H1 (cell line): ENCODE measurements at regions not wholly inside any gene's neighbourhood (a gene's known extent, or its start where the extent isn't known, plus 50 kb on each side); places are given as distances from the start of the nearest gene placed in this dataset.

Experiments used
- BRCA1 ChIP-seq: IDR thresholded peaks from 2 replicates; pipeline ENCODE4 v1.6.1; 2012; ENCODE audit warnings: low read depth, low read length, improper control_type of control experiment
- CEBPB ChIP-seq: IDR thresholded peaks from 2 replicates; pipeline ENCODE4 v1.6.1; 2012; ENCODE audit warnings: low read depth, low read length
- CTCF ChIP-seq, 3 experiments: IDR thresholded peaks; 1 replicate in 2 of 3; 2 replicates in 1 of 3; pipeline versions ENCODE4 v1.5.1 to v1.6.1; 2011; ENCODE audit warnings: low read length in 3 of 3, mild to moderate bottlenecking in 3 of 3, inconsistent platforms in 2 of 3, low read depth in 1 of 3, moderate library complexity in 1 of 3; ENCODE audit not compliant: insufficient read depth in 1 of 3; ENCODE audit errors: control extremely low read depth in 1 of 3
- EZH2 ChIP-seq: fragments of 200-600 bp; sonication (generic); IDR thresholded peaks from 2 replicates; pipeline ENCODE4 v1.7.1; 2012; ENCODE audit warnings: low read depth, mild to moderate bottlenecking, moderate library complexity, low read length, inconsistent platforms; ENCODE audit not compliant: severe bottlenecking
- MAFK ChIP-seq: IDR thresholded peaks from 2 replicates; pipeline ENCODE4 v1.6.1; 2012; ENCODE audit warnings: low read depth, mild to moderate bottlenecking, improper control_type of control experiment, low read length
- POLR2A ChIP-seq, 2 experiments: IDR thresholded peaks; 1 replicate in 1 of 2; 2 replicates in 1 of 2; pipeline ENCODE4 v1.6.1; 2011; ENCODE audit warnings: low read depth in 2 of 2, low read length in 2 of 2, mild to moderate bottlenecking in 2 of 2; ENCODE audit errors: control extremely low read depth in 1 of 2
- POLR2AphosphoS5 ChIP-seq: IDR thresholded peaks from 2 replicates; pipeline ENCODE4 v1.6.1; 2011; ENCODE audit warnings: low read depth, low read length
- SAP30 ChIP-seq: fragments of 300-600 bp; sonication (generic); IDR thresholded peaks from 2 replicates; pipeline ENCODE4 v1.7.1; 2012; ENCODE audit warnings: low read length, moderate library complexity, mild to moderate bottlenecking, inconsistent platforms; ENCODE audit not compliant: insufficient read depth, insufficient replicate concordance
- SIN3A ChIP-seq, 2 experiments: IDR thresholded peaks in 1 of 2; conservative IDR thresholded peaks in 1 of 2; 2 replicates each; pipeline ENCODE4 v1.6.1; 2011 to 2012; ENCODE audit warnings: low read length in 2 of 2, improper control_type of control experiment in 1 of 2, low read depth in 1 of 2, mild to moderate bottlenecking in 1 of 2
- SP1 ChIP-seq: IDR thresholded peaks from 2 replicates; pipeline ENCODE4 v1.6.1; 2011; ENCODE audit warnings: low read depth, low read length
- YY1 ChIP-seq: IDR thresholded peaks from 2 replicates; pipeline ENCODE4 v1.6.1; 2011; ENCODE audit warnings: low read depth, mild to moderate bottlenecking, low read length
- TF ChIP-seq, protein P1 (sequence below): IDR thresholded peaks from 2 replicates; pipeline ENCODE4 v1.6.1; 2012; ENCODE audit warnings: low read length, inconsistent platforms
- TF ChIP-seq, protein P2 (sequence below): IDR thresholded peaks from 2 replicates; pipeline ENCODE4 v1.6.1; 2012; ENCODE audit warnings: inconsistent platforms

DNA sequence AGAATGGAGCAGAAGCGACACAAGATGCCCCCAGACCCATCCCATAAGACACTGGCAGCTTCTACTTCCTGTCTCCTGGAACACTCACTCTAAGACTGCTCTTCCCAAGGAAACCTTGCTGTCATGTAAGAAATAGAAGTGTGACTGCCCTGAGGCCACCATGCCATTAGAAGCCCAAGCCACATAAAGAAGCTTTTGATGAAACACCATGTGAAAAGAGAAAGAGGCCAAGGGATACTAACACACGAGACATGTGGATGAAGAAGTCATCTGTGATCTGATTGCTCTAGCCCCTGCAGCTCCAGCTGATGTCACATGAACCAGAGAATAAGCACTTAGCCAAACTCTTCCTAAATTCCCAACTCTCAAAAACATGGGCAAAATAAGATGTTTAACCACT lies 117.9 kb upstream of the PCSK2 start:
- TF ChIP-seq CEBPB, result no peak
- TF ChIP-seq POLR2AphosphoS5, result no peak
- TF ChIP-seq CTCF (IDR thresholded peaks at IDR 0.05; ENCODE audit: control extremely low read depth in 1 of 3, insufficient read depth in 1 of 3, low read depth in 1 of 3, low read length in 3 of 3), result no peak
- no peak for TF ChIP-seq BRCA1
- TF ChIP-seq POLR2A (IDR thresholded peaks at IDR 0.05; ENCODE audit: control extremely low read depth in 1 of 2, low read depth in 2 of 2, low read length in 2 of 2), result no peak
- no peak for TF ChIP-seq SAP30
- no peak for TF ChIP-seq EZH2
- TF ChIP-seq, protein P1, sequence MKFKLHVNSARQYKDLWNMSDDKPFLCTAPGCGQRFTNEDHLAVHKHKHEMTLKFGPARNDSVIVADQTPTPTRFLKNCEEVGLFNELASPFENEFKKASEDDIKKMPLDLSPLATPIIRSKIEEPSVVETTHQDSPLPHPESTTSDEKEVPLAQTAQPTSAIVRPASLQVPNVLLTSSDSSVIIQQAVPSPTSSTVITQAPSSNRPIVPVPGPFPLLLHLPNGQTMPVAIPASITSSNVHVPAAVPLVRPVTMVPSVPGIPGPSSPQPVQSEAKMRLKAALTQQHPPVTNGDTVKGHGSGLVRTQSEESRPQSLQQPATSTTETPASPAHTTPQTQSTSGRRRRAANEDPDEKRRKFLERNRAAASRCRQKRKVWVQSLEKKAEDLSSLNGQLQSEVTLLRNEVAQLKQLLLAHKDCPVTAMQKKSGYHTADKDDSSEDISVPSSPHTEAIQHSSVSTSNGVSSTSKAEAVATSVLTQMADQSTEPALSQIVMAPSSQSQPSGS, result no peak
- no peak for TF ChIP-seq YY1
- TF ChIP-seq SP1, result no peak
- TF ChIP-seq SIN3A (conservative IDR thresholded peaks at IDR 0.05 in 1 of 2, IDR thresholded peaks at IDR 0.05 in 1 of 2; ENCODE audit: low read depth in 1 of 2, low read length in 2 of 2), result no peak
- TF ChIP-seq, protein P2, sequence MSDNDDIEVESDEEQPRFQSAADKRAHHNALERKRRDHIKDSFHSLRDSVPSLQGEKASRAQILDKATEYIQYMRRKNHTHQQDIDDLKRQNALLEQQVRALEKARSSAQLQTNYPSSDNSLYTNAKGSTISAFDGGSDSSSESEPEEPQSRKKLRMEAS, result no peak
- TF ChIP-seq MAFK, result no peak
